GM21360 (cell line): ENCODE measurements at regions not wholly inside any gene's neighbourhood (a gene's known extent, or its start where the extent isn't known, plus 50 kb on each side); places are given as distances from the start of the nearest gene placed in this dataset.
"Not testable (repeated sequence)": the region's sequence is repeated elsewhere in the genome, so short reads cannot be mapped to it uniquely, and the experiment has no call there.

Experiments used
- ATAC-seq: cut with Tn5 transposase; IDR thresholded peaks from one replicate; pipeline ENCODE4 v1.9.1; 2021; ENCODE audit warnings: mild to moderate bottlenecking, moderate library complexity; ENCODE audit not compliant: unreplicated experiment

DNA sequence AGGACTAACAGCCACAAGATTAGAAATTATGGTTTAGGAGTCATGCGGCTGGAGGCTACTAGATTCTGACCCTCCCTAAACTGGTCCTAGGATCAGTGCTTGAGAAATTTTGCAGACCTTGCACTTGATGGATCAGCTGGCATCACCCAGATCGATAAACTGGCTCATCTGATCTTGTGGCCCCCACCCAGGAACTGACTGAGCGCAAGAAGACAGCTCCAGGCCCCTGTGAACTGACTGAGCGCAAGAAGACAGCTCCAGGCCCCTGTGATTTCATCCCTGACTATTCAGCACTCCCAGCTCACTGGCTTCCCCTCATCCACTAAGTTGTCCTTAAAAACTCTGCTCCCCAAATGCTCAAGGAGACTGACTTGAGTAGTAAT, 67.8 kb downstream of the MRPL36 start:
- ATAC-seq: not testable (repeated sequence)

DNA sequence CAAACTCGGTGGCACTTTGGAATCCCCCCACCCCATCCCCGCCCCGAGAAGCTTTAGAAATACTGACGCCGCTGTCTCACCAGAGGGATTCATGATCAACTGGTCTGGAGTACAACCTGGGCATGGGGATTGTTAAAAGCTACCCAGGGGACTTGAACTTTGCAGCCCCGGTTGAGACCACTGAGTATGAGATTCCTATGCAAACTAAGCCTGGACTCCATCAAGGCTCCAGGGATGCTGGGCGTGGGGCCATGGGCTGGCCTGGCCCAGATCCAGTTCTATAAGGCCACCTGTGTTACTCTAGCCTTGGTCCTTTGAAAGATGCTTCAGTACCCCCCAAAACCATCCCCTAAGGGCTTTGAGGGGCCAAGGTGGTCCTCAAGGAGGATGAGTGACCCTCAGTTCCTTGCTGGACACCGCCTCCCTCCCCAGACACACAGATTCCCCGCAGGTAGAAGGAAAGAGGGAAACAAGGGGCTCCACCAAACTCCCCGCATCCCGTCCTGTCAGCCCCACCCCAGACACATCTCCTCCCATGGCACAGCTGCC, 68.5 kb downstream of the MRPL36 start:
- no peak for ATAC-seq

DNA sequence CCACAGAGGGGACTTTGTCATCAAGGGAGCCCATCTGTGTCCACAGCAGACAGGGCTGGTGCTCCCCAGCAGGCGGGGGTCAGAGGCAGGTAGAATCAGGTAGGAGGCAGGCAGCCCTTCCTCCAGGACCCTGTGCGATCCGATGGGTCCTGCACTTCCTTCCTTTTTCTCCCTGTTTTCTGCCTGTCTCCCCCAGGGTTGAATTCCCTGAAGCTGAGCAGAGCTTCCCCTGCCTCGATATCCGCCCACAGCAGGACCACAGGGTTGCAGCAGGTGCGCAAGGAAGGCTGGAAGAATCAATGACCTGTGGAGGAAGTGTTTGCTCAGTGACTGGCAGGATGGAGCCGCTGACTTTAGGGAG, 69.2 kb downstream of the MRPL36 start:
- no peak for ATAC-seq

GRCh38 chr5:1729641-1730486, 69.8 kb downstream of the MRPL36 start:
- no peak for ATAC-seq

DNA sequence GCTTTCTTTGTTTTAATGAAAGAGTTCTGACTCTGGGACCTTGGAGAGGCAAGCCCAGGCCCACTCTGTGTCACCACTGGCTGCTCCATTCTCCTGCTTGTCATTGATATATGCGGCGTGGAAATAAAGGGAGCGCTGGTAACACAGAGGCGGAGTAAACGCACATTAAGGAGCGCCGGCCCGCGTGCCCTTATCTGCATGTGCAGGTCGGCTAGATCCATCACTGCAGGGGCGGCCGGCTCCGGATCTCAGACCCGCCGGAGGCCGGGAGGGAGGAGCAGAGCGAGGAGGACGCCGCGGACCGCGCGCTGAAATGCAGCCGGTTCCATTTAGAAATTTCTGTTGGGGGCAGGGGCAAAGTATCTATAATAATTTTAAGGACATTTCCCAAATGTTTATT, 70.8 kb downstream of the MRPL36 start:
- no peak for ATAC-seq

DNA sequence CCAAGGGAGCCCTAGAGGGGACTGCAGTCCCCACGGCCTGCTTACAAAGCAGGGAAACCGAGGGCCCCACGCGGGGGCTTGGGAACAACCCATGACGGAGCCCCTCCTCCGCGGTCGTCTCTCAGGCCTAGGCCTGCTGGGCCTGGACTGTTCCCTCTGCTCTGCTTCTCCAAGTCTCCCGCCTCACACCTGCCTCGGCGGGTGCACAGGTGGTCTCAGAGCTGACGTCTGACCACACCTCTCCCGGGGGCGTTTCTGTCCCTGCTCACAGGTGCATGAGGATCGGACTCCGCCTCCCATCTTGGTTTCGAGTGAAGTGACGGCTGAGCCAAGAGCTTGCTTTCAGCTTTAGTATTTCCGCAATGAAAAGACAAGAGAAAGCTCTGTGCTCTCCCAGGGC, 72.1 kb downstream of the MRPL36 start:
- no peak for ATAC-seq

DNA sequence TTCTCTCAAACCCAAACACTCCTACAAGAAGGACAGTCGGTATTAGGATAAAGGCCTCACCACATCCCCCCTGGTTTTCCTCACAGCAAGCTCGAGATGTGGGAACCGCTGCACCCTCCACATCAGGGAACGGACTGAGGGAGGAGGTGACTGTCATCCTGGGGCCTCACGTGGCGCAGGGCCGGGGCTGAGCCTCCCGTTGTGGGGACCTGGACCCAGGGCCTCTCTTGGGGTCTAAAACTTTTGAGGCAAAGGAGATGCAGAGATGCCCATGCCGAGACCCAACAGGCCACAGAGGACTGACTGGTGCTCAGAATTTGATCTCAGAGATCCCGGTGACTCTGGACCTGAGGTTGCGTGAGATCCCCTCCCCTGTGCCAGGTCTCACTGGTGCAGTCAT, 72.7 kb downstream of the MRPL36 start:
- no peak for ATAC-seq

- no peak for ATAC-seq
Observed at GRCh38 chr5:1726469-1726865, 73.2 kb downstream of the MRPL36 start.

DNA sequence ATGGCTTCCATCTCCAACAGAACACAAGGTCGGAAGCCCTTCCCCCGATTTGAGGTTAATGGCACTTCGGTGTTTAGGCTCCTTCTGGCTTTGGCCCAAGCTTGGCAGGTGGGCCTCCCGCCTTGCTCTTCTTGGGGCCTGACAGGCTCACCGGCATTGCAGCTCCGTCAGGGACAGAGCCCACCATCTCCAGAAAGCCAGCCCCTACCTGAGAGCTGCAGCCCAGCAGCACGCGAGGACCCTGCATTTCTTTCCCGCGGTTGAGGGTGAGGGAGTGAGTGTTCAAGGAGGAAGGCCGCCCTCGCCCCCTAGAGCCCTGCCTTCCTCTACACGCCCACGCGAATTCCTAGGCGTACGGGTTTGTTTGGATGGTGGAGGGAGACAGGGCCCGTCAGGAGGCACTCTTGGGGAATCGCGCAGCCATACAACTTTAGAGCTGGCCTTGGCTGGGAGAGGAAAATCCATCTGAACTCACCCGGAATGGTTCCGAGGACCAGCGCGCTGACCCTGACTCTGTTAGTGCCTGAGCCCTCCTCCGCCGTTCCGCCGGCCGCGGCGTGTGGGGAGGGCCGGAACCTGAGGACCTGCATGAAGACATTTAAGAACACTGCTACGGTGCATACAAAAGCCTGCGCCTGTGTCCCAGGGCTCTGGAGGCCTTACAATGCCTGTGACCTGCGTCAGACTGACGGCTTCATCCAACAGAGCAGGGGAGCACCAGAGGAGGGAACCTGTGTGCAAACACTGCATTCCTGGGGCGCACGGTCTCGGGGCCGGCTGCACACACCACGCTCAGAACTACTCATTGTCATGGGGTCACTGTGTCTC, 73.8 kb downstream of the MRPL36 start:
- ATAC-seq: no peak

GRCh38 chr5:1724822-1725602, 74.6 kb downstream of the MRPL36 start:
- no peak for ATAC-seq

DNA sequence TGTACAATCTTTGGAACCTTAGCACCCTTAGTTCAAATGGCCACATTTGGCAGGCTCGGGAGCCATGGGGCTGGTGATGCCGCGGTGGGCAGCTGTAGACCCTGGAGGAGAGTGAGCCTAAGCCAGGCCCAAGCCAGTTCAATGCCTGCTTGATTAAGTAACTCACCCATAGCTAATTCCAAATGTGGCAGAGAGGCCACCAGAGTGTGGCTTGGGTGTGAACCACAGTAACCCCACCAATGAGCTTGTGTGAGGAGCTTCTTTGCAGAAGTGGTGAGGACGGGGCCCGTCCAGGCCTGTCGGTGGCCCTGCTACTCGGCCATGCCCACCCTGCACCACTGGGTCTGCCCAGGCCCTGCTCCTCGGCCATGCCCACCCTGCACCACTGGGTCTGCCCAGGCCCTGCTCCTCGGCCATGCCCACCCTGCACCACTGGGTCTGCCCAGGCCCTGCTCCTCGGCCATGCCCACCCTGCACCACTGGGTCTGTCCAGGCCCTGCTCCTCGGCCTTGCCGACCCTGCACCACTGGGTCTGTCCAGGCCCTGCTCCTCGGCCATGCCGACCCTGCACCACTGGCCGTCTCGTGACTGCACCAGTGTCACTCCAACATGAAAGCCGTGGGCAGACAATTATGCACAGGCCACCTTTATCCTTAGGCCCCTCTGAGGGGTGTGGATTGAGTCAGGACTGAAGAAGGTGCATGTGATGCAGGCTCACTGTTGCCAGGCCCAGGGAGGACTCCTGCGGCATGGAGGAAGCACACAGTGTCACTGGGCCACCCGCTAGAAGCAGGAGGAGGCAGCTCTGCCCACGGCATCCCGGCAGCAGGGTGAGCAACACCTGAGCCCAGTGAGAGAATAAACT, 75.4 kb downstream of the MRPL36 start:
- ATAC-seq: no peak

GRCh38 chr5:1723476-1723875, 76.2 kb downstream of the MRPL36 start:
- no peak for ATAC-seq

DNA sequence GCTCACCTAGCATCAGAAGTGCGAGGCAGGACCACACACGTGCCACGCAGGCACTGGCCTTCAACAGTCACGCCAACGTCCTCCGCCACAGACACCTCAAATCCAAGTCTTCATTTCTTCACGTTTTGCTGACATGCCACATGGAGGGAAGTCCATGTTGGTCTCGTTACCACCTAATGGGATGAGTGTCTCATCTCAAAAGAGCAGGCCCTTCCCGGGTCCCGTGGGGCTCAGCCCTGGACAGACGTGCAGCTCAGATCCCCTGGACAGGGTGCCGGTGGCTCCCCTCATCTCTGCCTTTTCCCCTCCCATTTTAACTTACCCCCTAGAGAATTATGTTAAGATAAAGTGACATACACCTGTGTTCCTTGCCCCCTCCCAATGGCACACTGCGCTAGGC, 76.8 kb downstream of the MRPL36 start:
- no peak for ATAC-seq

DNA sequence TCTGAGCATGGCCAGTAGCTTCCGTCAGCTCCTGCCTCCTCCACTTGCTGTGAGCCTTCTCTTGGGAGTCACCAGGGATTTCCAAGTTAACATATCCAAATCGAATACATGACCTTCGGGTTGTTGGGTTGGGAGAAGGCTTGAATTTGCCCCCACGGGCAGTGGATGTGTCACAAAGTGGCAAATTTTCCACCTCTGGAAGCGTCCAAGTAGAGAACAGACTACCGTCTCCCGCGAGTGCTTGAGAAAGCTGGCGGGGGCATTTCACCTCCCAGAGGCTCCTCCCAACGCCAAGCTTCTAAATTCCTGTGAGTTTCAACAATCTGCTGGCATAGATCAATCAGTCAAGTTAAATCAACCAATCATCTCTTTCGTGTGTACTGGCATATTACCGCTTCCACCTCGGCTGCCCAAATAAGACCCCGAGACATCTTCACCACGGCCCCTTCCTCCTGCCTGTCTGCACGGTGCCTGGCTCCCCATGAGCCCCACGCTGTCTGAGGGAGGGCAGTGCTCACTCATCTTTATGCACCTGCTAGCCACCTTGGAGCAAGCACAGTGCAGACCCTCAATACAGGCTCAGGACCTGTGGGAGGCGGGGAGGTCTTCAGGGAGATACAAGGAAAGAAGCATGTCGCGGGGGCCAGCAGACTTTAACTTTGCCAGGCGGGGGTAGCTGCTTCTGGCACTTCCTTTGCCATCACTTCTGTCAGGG, 79.1 kb downstream of the MRPL36 start:
- ATAC-seq: no peak

DNA sequence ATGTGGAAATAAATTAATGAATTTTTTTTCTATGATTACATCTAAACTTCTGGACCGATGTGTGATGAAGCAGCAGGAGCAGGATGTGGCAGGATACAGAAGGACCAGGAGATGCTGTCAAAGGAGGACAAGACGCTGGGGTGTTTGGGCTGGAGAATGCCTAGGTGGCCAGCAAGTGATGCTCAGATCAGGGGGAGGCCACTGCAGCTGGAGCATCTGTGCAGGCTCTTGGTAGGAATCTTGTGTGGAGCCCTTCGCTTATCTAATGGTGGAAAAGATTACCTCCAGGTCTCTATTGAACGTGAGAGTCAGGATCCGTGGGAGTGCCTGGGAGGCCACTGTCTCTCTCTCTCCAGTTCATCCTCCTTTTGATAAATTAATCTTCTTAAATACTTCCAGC, 79.8 kb downstream of the MRPL36 start:
- ATAC-seq: no peak

- ATAC-seq: no peak
Observed at GRCh38 chr5:1718669-1719068, 81.0 kb downstream of the MRPL36 start.

DNA sequence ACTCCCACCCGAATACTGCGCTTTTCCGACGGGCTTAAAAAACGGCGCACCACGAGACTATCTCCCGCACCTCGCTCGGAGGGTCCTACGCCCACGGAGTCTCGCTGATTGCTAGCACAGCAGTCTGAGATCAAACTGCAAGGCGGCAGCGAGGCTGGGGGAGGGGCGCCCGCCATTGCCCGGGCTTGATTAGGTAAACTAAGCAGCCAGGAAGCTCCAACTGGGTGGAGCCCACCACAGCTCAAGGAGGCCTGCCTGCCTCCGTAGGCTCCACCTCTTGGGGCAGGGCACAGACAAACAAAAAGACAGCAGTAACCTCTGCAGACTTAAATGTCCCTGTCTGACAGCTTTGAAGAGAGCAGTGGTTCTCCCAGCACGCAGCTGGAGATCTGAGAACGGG, 89.5 kb downstream of the MRPL36 start:
- not testable (repeated sequence) for ATAC-seq

- ATAC-seq: no peak
Observed at GRCh38 chr5:1709171-1709803, 90.3 kb downstream of the MRPL36 start.

GRCh38 chr5:1708592-1709141, 91.0 kb downstream of the MRPL36 start:
- ATAC-seq: no peak
